Kidney epithelial cell (primary cell): ENCODE measurements at regions not wholly inside any gene's neighbourhood (a gene's known extent, or its start where the extent isn't known, plus 50 kb on each side); places are given as distances from the start of the nearest gene placed in this dataset.

Experiments
- DNase-seq: peaks from one replicate; pipeline ENCODE4 v3.0.0-alpha.2; 2010; ENCODE audit warnings: low read depth
- H3K27me3 ChIP-seq: 2 replicates; pipeline ENCODE4 v1.6.0; 2011; ENCODE audit warnings: low read length; ENCODE audit not compliant: control insufficient read depth, insufficient read depth
- H3K36me3 ChIP-seq: 2 replicates; pipeline ENCODE4 v1.5.1; 2011; ENCODE audit warnings: low read length; ENCODE audit not compliant: control insufficient read depth, insufficient read depth
- H3K4me3 ChIP-seq: 2 replicates; pipeline ENCODE4 v1.5.1; 2011; ENCODE audit warnings: low read depth, mild to moderate bottlenecking, control low read depth, low read length
- TF ChIP-seq, protein P1 (sequence below): IDR thresholded peaks from 2 replicates; pipeline ENCODE4 v1.5.1; 2011; ENCODE audit warnings: mild to moderate bottlenecking, moderate library complexity, low read length, control low read depth, inconsistent platforms; ENCODE audit not compliant: insufficient read depth, poor library complexity, severe bottlenecking

- DNase-seq: no peak
- Histone ChIP-seq H3K4me3 (no peak overlapping the region), H3K36me3 (no peaks in the 10 kb centered on the region), H3K27me3 (no peaks in the 10 kb centered on the region)
- TF ChIP-seq, protein P1, sequence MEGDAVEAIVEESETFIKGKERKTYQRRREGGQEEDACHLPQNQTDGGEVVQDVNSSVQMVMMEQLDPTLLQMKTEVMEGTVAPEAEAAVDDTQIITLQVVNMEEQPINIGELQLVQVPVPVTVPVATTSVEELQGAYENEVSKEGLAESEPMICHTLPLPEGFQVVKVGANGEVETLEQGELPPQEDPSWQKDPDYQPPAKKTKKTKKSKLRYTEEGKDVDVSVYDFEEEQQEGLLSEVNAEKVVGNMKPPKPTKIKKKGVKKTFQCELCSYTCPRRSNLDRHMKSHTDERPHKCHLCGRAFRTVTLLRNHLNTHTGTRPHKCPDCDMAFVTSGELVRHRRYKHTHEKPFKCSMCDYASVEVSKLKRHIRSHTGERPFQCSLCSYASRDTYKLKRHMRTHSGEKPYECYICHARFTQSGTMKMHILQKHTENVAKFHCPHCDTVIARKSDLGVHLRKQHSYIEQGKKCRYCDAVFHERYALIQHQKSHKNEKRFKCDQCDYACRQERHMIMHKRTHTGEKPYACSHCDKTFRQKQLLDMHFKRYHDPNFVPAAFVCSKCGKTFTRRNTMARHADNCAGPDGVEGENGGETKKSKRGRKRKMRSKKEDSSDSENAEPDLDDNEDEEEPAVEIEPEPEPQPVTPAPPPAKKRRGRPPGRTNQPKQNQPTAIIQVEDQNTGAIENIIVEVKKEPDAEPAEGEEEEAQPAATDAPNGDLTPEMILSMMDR: no peak
Measured at GRCh38 chr2:123746006-123746405, 279.1 kb upstream of the CNTNAP5 start.

- DNase-seq: no peak
- no peak overlapping the region for H3K4me3 ChIP-seq
- TF ChIP-seq, protein P1: no peak
- H3K36me3 ChIP-seq: no peaks in the 10 kb centered on the region
- no peaks in the 10 kb centered on the region for H3K27me3 ChIP-seq
Measured at GRCh38 chr2:123747326-123747725, 277.8 kb upstream of the CNTNAP5 start.

DNA sequence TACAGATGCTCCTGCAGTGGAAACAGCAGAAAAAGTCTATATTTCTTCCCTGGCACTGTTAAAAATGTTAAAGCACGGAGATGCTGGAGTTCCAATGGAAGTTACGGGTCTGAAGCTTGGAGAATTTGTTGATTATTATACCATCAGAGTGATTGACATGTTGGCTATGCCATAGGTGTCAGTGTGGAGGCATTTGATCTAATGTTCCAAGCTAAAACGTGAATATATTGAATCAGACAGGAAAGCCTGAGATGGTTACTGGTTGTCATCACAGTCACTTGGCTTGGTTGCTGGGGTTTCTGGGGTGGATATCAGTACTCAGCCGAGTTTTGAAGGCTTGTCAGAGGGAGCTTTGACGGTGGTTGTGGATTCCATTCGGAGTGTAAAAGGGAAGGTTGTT is 262.9 kb upstream of the CNTNAP5 start:
- Histone ChIP-seq H3K4me3 (no peak overlapping the region), H3K36me3 (no peaks in the 10 kb centered on the region), H3K27me3 (no peaks in the 10 kb centered on the region)
- DNase-seq: no peak
- TF ChIP-seq, protein P1: no peak

DNA sequence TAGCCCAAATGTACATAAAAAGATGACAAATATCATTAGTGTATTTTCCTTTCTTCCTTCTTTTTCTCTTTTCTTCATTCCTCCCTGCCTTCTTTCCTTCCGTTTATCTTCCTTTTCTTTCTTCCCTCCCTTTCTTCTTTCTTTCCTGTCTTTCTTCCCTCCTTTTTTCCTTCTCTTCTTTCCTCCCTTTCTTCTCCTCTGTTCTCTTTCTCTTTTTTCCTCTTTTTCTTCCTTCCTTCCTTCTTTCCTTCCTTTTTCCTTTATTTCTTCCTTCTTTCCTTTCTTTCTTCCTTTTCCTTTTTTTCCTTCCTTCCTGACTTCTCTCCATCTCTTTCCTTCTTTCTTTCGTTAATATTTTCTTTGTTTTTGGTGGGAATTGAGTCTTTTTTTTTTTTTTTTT is 256.9 kb upstream of the CNTNAP5 start:
- Histone ChIP-seq H3K4me3 (no peak overlapping the region), H3K27me3 (no peaks in the 10 kb centered on the region), H3K36me3 (no peaks in the 10 kb centered on the region)
- no peak for DNase-seq
- TF ChIP-seq, protein P1: no peak

DNA sequence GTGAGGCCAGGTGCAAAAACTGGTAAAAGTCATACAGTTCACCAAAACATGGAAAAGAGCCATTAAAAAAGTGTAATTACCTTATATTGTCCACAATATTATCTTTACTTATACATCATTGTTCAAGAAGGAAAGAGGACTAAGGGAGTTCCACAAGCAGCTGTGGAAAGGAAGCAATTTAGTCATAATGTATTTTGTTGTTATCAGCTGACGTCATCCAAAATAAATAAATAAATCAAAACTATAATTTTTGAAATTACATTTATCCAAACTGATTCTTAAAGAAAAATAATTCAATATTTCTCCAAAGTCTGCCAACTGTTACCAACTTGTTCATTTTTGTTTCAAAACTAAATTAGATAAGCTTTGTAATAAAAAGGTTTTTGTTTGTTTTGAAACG is 256.1 kb upstream of the CNTNAP5 start:
- H3K27me3 ChIP-seq: no peaks in the 10 kb centered on the region
- H3K36me3 ChIP-seq: no peaks in the 10 kb centered on the region
- TF ChIP-seq, protein P1: no peak
- H3K4me3 ChIP-seq: no peak overlapping the region
- DNase-seq: no peak

GRCh38 chr2:123770996-123771720 is 253.9 kb upstream of the CNTNAP5 start:
- Histone ChIP-seq H3K27me3 (no peaks in the 10 kb centered on the region), H3K4me3 (no peak overlapping the region), H3K36me3 (no peaks in the 10 kb centered on the region)
- no peak for DNase-seq
- TF ChIP-seq, protein P1: no peak
